ENCODE measurements at regions not wholly inside any gene's neighbourhood (a gene's known extent, or its start where the extent isn't known, plus 50 kb on each side); places are given as distances from the start of the nearest gene placed in this dataset.

DNA sequence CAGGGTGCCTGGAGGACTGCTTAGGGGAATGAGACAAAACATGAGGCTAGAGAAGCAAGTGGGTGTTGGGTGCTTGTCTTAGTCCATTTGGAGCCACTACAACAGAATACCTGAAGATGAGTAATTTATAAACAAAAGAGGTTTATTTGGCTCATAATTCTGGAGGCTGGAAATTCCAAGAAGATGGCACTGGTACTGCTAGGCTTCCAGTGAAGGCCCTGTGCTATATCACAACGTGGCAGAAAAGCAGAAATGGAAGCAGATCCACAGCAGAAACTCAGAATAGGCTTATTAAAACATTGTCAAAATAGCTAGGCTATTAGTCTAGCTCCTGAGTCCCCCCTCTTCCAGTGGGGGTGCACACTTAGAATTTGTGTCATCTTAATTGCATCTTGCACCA, 701.7 kb downstream of the RWDD3 start:
- Mint-ChIP-seq H3K4me1 (ENCODE audit: low read depth) (no peaks in the 10 kb centered on the region), H3K27me3 (no peaks in the 10 kb centered on the region), H3K36me3 (ENCODE audit: low read depth) (no peaks in the 10 kb centered on the region), H3K27ac (no peak overlapping the region), H3K4me3 (no peak overlapping the region), H3K9me3 (peaks cover 6% of the 10 kb centered on the region)
- no peak overlapping the region for H3K27ac ChIP-seq (ENCODE audit: low read depth in 1 of 2, low read length in 2 of 2)
- ChIA-PET POLR2A (no interaction called here), CTCF (no interaction called here)
- no peaks in the 10 kb centered on the region for H3K9me3 ChIP-seq (ENCODE audit: control insufficient read depth in 1 of 2, insufficient read depth in 1 of 2, low read length in 2 of 2)
- H3K36me3 ChIP-seq (ENCODE audit: insufficient read depth, low read length): no peaks in the 10 kb centered on the region
- no peak for ATAC-seq (ENCODE audit: poor library complexity)
- no peak for DNase-seq
- H3K4me1 ChIP-seq (ENCODE audit: insufficient read depth, low read length): no peaks in the 10 kb centered on the region
- intact Hi-C loops (cut with DNase I, micrococcal nuclease): no loop called here
- H3K27me3 ChIP-seq (ENCODE audit: control insufficient read depth in 1 of 2, insufficient read depth in 2 of 2, low read length in 2 of 2): no peaks in the 10 kb centered on the region
- H3K4me3 ChIP-seq (ENCODE audit: low read length): no peak overlapping the region
- TF ChIP-seq, protein P1, sequence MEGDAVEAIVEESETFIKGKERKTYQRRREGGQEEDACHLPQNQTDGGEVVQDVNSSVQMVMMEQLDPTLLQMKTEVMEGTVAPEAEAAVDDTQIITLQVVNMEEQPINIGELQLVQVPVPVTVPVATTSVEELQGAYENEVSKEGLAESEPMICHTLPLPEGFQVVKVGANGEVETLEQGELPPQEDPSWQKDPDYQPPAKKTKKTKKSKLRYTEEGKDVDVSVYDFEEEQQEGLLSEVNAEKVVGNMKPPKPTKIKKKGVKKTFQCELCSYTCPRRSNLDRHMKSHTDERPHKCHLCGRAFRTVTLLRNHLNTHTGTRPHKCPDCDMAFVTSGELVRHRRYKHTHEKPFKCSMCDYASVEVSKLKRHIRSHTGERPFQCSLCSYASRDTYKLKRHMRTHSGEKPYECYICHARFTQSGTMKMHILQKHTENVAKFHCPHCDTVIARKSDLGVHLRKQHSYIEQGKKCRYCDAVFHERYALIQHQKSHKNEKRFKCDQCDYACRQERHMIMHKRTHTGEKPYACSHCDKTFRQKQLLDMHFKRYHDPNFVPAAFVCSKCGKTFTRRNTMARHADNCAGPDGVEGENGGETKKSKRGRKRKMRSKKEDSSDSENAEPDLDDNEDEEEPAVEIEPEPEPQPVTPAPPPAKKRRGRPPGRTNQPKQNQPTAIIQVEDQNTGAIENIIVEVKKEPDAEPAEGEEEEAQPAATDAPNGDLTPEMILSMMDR (IDR thresholded peaks at IDR 0.05): no peak

GRCh38 chr1:95941121-95941798, 707.2 kb downstream of the RWDD3 start:
- H3K36me3 ChIP-seq (ENCODE audit: insufficient read depth, low read length): no peaks in the 10 kb centered on the region
- Mint-ChIP-seq H3K4me1 (ENCODE audit: low read depth) (no peaks in the 10 kb centered on the region), H3K36me3 (ENCODE audit: low read depth) (no peaks in the 10 kb centered on the region), H3K27me3 (no peaks in the 10 kb centered on the region), H3K9me3 (peaks cover 7% of the 10 kb centered on the region), H3K4me3 (no peak overlapping the region), H3K27ac (no peak overlapping the region)
- ChIA-PET POLR2A (no interaction called here), CTCF (no interaction called here)
- H3K9me3 ChIP-seq (ENCODE audit: control insufficient read depth in 1 of 2, insufficient read depth in 1 of 2, low read length in 2 of 2): peaks cover 0 to 7% of the 10 kb centered on the region in 2 experiments
- TF ChIP-seq, protein P1 (IDR thresholded peaks at IDR 0.05): no peak
- no peaks in the 10 kb centered on the region for H3K27me3 ChIP-seq (ENCODE audit: control insufficient read depth in 1 of 2, insufficient read depth in 2 of 2, low read length in 2 of 2)
- ATAC-seq (ENCODE audit: poor library complexity) (no peak), DNase-seq (no peak)
- H3K4me3 ChIP-seq (ENCODE audit: low read length): no peak overlapping the region
- intact Hi-C loops (cut with DNase I, micrococcal nuclease): no loop called here
- H3K27ac ChIP-seq (ENCODE audit: low read depth in 1 of 2, low read length in 2 of 2): no peak overlapping the region
- H3K4me1 ChIP-seq (ENCODE audit: insufficient read depth, low read length): no peaks in the 10 kb centered on the region

- Histone ChIP-seq H3K27ac (ENCODE audit: low read depth in 1 of 2, low read length in 2 of 2) (no peak overlapping the region), H3K36me3 (ENCODE audit: insufficient read depth, low read length) (no peaks in the 10 kb centered on the region), H3K27me3 (ENCODE audit: control insufficient read depth in 1 of 2, insufficient read depth in 2 of 2, low read length in 2 of 2) (no peaks in the 10 kb centered on the region), H3K4me1 (ENCODE audit: insufficient read depth, low read length) (no peaks in the 10 kb centered on the region), H3K4me3 (ENCODE audit: low read length) (no peak overlapping the region), H3K9me3 (ENCODE audit: control insufficient read depth in 1 of 2, insufficient read depth in 1 of 2, low read length in 2 of 2) (no peaks in the 10 kb centered on the region)
- CTCF ChIA-PET: no interaction called here
- peaks cover 4% of the 10 kb centered on the region for H3K9me3 Mint-ChIP-seq
- H3K4me1 Mint-ChIP-seq (ENCODE audit: low read depth): no peaks in the 10 kb centered on the region
- no peaks in the 10 kb centered on the region for H3K36me3 Mint-ChIP-seq (ENCODE audit: low read depth)
- no peak overlapping the region for H3K4me3 Mint-ChIP-seq
- no peaks in the 10 kb centered on the region for H3K27me3 Mint-ChIP-seq
- intact Hi-C loops (cut with DNase I, micrococcal nuclease): no loop called here
- DNase-seq (no peak), ATAC-seq (ENCODE audit: poor library complexity) (no peak)
- POLR2A ChIA-PET: no interaction called here
- TF ChIP-seq, protein P1 (IDR thresholded peaks at IDR 0.05): no peak
- no peak overlapping the region for H3K27ac Mint-ChIP-seq
Observed at GRCh38 chr1:95948023-95948422, 714.0 kb downstream of the RWDD3 start.
